Kidney (tissue), 13 donors: ENCODE measurements at regions not wholly inside any gene's neighbourhood (a gene's known extent, or its start where the extent isn't known, plus 50 kb on each side); places are given as distances from the start of the nearest gene placed in this dataset.
"Not testable (repeated sequence)": the region's sequence is repeated elsewhere in the genome, so short reads cannot be mapped to it uniquely, and the experiment has no call there.

Experiments
- DNase-seq, 5 donors: peaks; one replicate each; pipeline ENCODE4 v3.0.0-alpha.2; 2013 to 2020
- FAIRE-seq: peaks from 2 replicates; lab custom pipeline; 2012; peaks lifted over from hg19 to GRCh38; lab: Jason Lieb, UNC
- H3K27ac ChIP-seq, 2 donors: one replicate each; pipeline ENCODE4 v1.7.0; 2013; ENCODE audit warnings: low read depth in 2 of 2, low read length in 2 of 2, inconsistent platforms in 1 of 2
- H3K27me3 ChIP-seq: one replicate; pipeline ENCODE4 v1.7.1; 2013; ENCODE audit warnings: low read length, inconsistent platforms; ENCODE audit not compliant: control insufficient read depth, insufficient read depth
- H3K36me3 ChIP-seq, 3 donors: one replicate each; pipeline versions ENCODE4 v1.7.0 to v1.7.1; 2013; ENCODE audit warnings: low read length in 3 of 3, control low read depth in 1 of 3, inconsistent platforms in 1 of 3; ENCODE audit not compliant: insufficient read depth in 3 of 3, control insufficient read depth in 2 of 3
- H3K4me1 ChIP-seq, 3 donors: one replicate each; pipeline versions ENCODE4 v1.7.0 to v1.7.1; 2013; ENCODE audit warnings: low read length in 3 of 3, inconsistent platforms in 1 of 3, low read depth in 1 of 3; ENCODE audit not compliant: control insufficient read depth in 2 of 3, insufficient read depth in 2 of 3
- H3K4me3 ChIP-seq, 3 donors: one replicate each; pipeline versions ENCODE4 v1.7.0 to v1.8.1; 2013; ENCODE audit warnings: low read length in 3 of 3, control low read depth in 1 of 3, inconsistent platforms in 1 of 3
- H3K9ac ChIP-seq, 3 donors: one replicate each; pipeline versions ENCODE4 v1.7.0 to v1.7.1; 2013; ENCODE audit warnings: low read length in 3 of 3, control low read depth in 1 of 3, inconsistent platforms in 1 of 3
- H3K9me3 ChIP-seq, 3 donors: one replicate each; pipeline versions ENCODE4 v1.7.0 to v1.7.1; 2013; ENCODE audit warnings: low read length in 3 of 3, control low read depth in 1 of 3, inconsistent platforms in 1 of 3; ENCODE audit not compliant: control insufficient read depth in 2 of 3, insufficient read depth in 1 of 3
- intact Hi-C: fragments of 100-400 bp; cut with DNase I; formaldehyde crosslinking; loops from one replicate; pipeline ENCODE4 v1.11.1; 2022
- TF ChIP-seq, protein P1 (sequence below): IDR thresholded peaks from 3 replicates; pipeline ENCODE4 v1.5.1; 2012; ENCODE audit warnings: mild to moderate bottlenecking, moderate library complexity, borderline replicate concordance; ENCODE audit not compliant: insufficient read depth; ENCODE audit errors: extremely low read depth
- donor health status: control.
- donor health status: control.
- donor health status: control.
- donor health status: control.
- donor health status: control.
- donor health status: DM: yes; HTN: yes; CAD: no.
- donor health status: Normal renal cell carcinoma (clear cell type).

DNA sequence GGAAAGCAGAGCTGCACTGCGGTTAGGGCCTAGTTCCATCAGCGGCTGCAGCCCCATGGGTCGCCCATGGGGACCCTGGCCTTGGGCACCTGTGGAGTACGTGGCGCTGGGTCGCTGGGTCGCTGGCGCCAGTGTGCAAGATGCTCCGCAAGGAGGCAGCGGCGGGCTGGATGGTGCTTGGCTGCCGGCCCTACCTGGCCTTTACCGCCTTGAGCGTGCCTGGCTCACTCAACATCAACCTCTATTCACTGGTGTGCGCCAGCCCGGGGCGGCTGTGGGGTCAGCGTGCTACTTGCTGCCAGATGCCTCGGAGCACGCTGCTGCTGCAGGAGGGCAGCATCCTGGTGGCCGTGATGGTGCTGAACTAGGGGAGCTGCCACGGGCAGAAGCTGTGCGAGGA is 85.1 kb upstream of the RHOU start:
- intact Hi-C loops = no loop called here
- no peak for FAIRE-seq
- peak; percentile 53 to 71 (median 66) for DNase-seq
- Histone ChIP-seq H3K4me1 (peaks cover 0 to 17% (median 11%) of the 10 kb centered on the region in 3 donors), H3K27ac (no peak overlapping the region), H3K36me3 (no peaks in the 10 kb centered on the region), H3K9me3 (no peaks in the 10 kb centered on the region), H3K9ac (no peak overlapping the region), H3K4me3 (no peak overlapping the region), H3K27me3 (peaks cover 50% of the 10 kb centered on the region)
- TF ChIP-seq, protein P1, sequence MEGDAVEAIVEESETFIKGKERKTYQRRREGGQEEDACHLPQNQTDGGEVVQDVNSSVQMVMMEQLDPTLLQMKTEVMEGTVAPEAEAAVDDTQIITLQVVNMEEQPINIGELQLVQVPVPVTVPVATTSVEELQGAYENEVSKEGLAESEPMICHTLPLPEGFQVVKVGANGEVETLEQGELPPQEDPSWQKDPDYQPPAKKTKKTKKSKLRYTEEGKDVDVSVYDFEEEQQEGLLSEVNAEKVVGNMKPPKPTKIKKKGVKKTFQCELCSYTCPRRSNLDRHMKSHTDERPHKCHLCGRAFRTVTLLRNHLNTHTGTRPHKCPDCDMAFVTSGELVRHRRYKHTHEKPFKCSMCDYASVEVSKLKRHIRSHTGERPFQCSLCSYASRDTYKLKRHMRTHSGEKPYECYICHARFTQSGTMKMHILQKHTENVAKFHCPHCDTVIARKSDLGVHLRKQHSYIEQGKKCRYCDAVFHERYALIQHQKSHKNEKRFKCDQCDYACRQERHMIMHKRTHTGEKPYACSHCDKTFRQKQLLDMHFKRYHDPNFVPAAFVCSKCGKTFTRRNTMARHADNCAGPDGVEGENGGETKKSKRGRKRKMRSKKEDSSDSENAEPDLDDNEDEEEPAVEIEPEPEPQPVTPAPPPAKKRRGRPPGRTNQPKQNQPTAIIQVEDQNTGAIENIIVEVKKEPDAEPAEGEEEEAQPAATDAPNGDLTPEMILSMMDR = no peak

DNA sequence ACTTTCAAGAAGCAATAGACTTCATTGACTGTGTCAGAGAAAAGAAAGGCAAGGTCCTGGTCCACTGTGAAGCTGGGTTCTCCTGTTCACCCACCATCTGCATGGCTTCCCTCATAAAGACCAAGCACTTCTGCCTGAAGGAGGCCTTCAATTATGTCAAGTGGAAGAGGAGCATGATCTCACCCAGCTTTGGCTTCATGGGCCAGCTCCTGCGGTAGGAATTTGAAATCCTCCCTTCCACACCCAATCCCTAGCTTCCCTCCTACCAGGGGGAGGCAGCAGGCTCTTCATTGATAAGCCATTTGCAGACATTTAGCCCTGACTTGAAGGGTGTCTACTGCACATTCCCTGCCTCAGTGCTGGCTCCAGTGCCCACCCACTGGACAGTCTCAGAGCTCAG is 84.3 kb upstream of the RHOU start:
- Histone ChIP-seq H3K27ac (no peak overlapping the region), H3K27me3 (peaks cover 50% of the 10 kb centered on the region), H3K4me3 (no peak overlapping the region), H3K9me3 (no peaks in the 10 kb centered on the region), H3K4me1 (peaks cover 0 to 17% (median 11%) of the 10 kb centered on the region in 3 donors), H3K36me3 (no peaks in the 10 kb centered on the region), H3K9ac (no peak overlapping the region)
- DNase-seq (no peak), FAIRE-seq (no peak)
- TF ChIP-seq, protein P1 = no peak
- intact Hi-C loops = no loop called here

DNA sequence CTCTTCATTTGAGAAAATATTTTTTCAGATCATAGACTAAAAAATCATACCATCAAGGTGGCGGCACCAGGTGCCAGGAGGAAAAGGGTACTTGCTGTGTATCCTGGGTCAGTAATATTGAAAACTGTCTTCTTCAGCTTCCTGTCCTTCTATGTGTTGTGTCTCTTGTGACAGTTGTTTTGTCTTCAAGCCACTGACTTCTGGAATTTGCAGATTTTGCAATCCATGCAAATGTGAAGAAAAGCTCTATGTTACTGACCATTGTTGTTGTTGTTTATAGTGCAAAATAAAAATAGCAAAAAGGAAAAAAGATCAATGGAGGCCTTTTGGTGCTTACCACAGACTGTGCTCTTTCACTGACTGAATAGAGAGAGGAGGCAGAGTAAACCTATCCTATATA is 83.2 kb upstream of the RHOU start:
- TF ChIP-seq, protein P1 = no peak
- H3K27me3 ChIP-seq = peaks cover 45% of the 10 kb centered on the region
- H3K27ac ChIP-seq = no peak overlapping the region
- H3K9ac ChIP-seq = no peak overlapping the region
- no peak for FAIRE-seq
- no peak overlapping the region for H3K4me3 ChIP-seq
- H3K4me1 ChIP-seq = peaks cover 0 to 11% (median 5%) of the 10 kb centered on the region in 3 donors
- H3K9me3 ChIP-seq = no peaks in the 10 kb centered on the region
- H3K36me3 ChIP-seq = no peaks in the 10 kb centered on the region
- no peak for DNase-seq
- intact Hi-C loops = no loop called here

DNA sequence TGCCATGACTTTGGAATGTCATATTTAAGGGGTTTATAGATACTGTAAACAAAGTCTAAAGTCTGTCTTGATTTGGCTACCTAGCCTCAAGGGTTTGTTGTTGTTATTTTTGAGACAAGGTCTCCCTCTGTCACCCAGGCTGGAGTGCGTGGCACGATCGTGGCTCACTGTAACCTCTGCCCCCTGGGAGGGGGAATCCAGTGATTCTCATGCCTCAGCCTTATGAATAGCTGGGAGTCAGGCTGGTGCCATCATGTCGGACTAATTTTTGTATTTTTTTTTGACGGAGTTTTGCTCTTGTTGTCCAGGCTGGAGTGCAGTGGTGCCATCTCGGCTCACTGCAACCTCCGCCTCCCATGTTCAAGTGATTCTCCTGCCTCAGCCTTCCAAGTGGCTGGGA is 82.2 kb upstream of the RHOU start:
- H3K4me1 ChIP-seq, H3K27ac ChIP-seq, intact Hi-C loops, FAIRE-seq, H3K4me3 ChIP-seq, H3K9me3 ChIP-seq, H3K36me3 ChIP-seq, H3K9ac ChIP-seq: not testable (repeated sequence)
- peak in 1 of 5 donors; percentile 52 for DNase-seq
- peaks cover 36% of the 10 kb centered on the region for H3K27me3 ChIP-seq
